Spleen (tissue), 11 donors: ENCODE measurements at regions not wholly inside any gene's neighbourhood (a gene's known extent, or its start where the extent isn't known, plus 50 kb on each side); places are given as distances from the start of the nearest gene placed in this dataset.

Source experiments
- DNase-seq: peaks from one replicate; pipeline ENCODE4 v3.0.0-alpha.2; 2020
- H3K27ac ChIP-seq, 8 donors: fragments of 200-600 bp; sonication (generic) in 7 of 8; 1 replicate in 4 of 8; 2 replicates in 4 of 8; pipeline versions ENCODE4 v1.5.0 to v1.8.0; 2016 to 2021; ENCODE audit warnings: inconsistent platforms in 4 of 8, mild to moderate bottlenecking in 4 of 8, moderate library complexity in 1 of 8
- H3K27me3 ChIP-seq, 7 donors: fragments of 200-600 bp; sonication (generic) in 6 of 7; replicated peaks in 1 of 7; 1 replicate in 4 of 7; 2 replicates in 3 of 7; pipeline versions ENCODE4 v1.5.0 to v1.8.0; 2016 to 2021; ENCODE audit warnings: inconsistent platforms in 3 of 7, mild to moderate bottlenecking in 1 of 7
- H3K36me3 ChIP-seq, 6 donors: fragments of 200-600 bp; sonication (generic) in 5 of 6; 1 replicate in 4 of 6; 2 replicates in 2 of 6; pipeline versions ENCODE4 v1.5.0 to v1.8.0; 2016 to 2021; ENCODE audit warnings: inconsistent platforms in 2 of 6
- H3K4me1 ChIP-seq, 6 donors: fragments of 200-600 bp; sonication (generic) in 5 of 6; 1 replicate in 3 of 6; 2 replicates in 3 of 6; pipeline versions ENCODE4 v1.5.0 to v1.8.0; 2016 to 2021; ENCODE audit warnings: inconsistent platforms in 3 of 6
- H3K4me3 ChIP-seq, 8 donors: fragments of 200-600 bp; sonication (generic) in 7 of 8; 1 replicate in 4 of 8; 2 replicates in 4 of 8; pipeline versions ENCODE4 v1.5.0 to v1.8.0; 2016 to 2021; ENCODE audit warnings: inconsistent platforms in 4 of 8, mild to moderate bottlenecking in 4 of 8, moderate library complexity in 2 of 8
- H3K9me3 ChIP-seq, 8 donors: fragments of 200-600 bp; sonication (generic) in 7 of 8; 1 replicate in 4 of 8; 2 replicates in 4 of 8; pipeline versions ENCODE4 v1.5.0 to v1.8.0; 2016 to 2021; ENCODE audit warnings: inconsistent platforms in 4 of 8
- CTCF ChIP-seq, 11 experiments: fragments of 200-600 bp in 7 of 11; fragments of 450-650 bp in 4 of 11; sonication (generic) in 4 of 11; IDR thresholded peaks in 8 of 11; conservative IDR thresholded peaks in 3 of 11; 1 replicate in 7 of 11; 2 replicates in 4 of 11; pipeline versions ENCODE4 v1.4.0 to v1.8.0; 2016 to 2021; ENCODE audit warnings: antibody characterized with exemption in 11 of 11, inconsistent platforms in 4 of 11, mild to moderate bottlenecking in 1 of 11
- POLR2A ChIP-seq, 3 donors: fragments of 450-650 bp; IDR thresholded peaks; one replicate each; pipeline ENCODE4 v1.5.1; 2017; ENCODE audit warnings: antibody characterized with exemption in 3 of 3, mild to moderate bottlenecking in 1 of 3
- POLR2AphosphoS5 ChIP-seq, 3 donors: sonication (generic); formaldehyde crosslinking; IDR thresholded peaks; one replicate each; pipeline ENCODE4 v1.5.1; 2017; ENCODE audit warnings: antibody characterized with exemption in 3 of 3
- WGBS, 5 donors: extraction: QIAGEN DNeasy Blood & Tissue Kit in 3 of 5; methylation state at CpG; one replicate each; pipeline versions ENCODE4 v1.1.5 to v1.1.7; 2013 to 2018; 5-methylcytosine and 5-hydroxymethylcytosine counted together
- intact Hi-C: fragments of 100-400 bp; cut with DNase I; formaldehyde crosslinking; loops from one replicate; pipeline ENCODE4 v1.15.0; 2023; ENCODE audit warnings: low total_unique reads
- donor health status: healthy with polysubstance abuse.
- donor health status: DM: no; HTN: no; CAD: no; lungs with moderate emphysema.
- donor health status: DM: no; HTN: no; CAD: no.
- donor health status: Bipolar disorder and iron deficiency.
- donor health status: healthy.
- donor health status: DM: no; HTN: no; CAD: no.
- donor health status: DM: yes; HTN: yes; CAD: no.

DNA sequence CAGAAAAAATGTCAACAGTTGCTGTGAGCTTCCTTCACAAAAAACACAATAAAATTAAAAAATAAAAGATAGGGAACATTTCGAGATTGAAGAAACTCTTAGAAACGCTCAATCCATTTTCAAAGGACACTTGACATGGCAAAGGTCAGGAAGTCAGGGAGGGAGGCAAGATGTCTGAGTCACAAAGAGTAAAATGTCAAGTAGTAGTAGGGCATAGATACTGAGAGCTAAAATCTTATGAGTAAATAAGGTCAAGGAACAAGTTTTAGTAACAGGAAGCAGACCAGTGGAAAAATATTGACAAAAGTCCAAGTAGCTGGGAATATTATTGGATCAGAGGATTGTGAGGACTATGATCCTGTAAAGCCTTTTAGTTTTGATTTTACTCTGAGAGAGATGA is 495.6 kb downstream of the TMX3 start:
- Histone ChIP-seq H3K9me3 (no peaks in the 10 kb centered on the region), H3K4me1 (no peaks in the 10 kb centered on the region), H3K27ac (peak overlapping the region in 1 of 8 donors; percentile 37), H3K36me3 (no peaks in the 10 kb centered on the region), H3K27me3 (no peaks in the 10 kb centered on the region), H3K4me3 (no peak overlapping the region)
- DNase-seq: no peak
- intact Hi-C loops: no loop called here
- 49 to 70% (median 65%) methylated on average over 2 of the region's 2 CpGs for WGBS, 5 donors
- no peak for TF ChIP-seq POLR2A (IDR thresholded peaks at IDR 0.05)
- TF ChIP-seq POLR2AphosphoS5 (IDR thresholded peaks at IDR 0.05): peak in 1 of 3 donors; percentile 28

DNA sequence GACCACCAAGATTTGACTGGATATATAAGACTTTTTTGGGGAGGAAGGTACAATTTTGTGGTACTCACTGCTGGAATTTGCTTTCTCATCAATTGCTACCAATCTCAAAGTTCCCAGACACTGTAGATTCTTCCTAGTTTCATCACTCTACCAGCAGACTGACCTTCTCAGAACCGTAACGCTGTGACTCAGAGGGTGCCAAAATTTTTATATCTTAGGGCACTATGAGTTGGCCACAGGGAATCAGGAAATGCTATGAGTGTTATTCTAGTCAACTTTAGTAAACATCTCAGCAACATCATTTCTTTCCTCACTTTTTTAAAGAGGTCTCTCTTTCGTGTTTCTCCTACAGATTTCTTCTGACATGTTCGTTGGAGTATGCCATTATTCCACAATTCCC is 499.0 kb downstream of the TMX3 start:
- no peaks in the 10 kb centered on the region for H3K27me3 ChIP-seq
- no peak overlapping the region for H3K4me3 ChIP-seq
- DNase-seq: no peak
- intact Hi-C loops: no loop called here
- no peak overlapping the region for H3K27ac ChIP-seq
- WGBS, 5 donors: 80 to 91% (median 86%) methylated on average over 4 of the region's 4 CpGs
- H3K4me1 ChIP-seq: no peaks in the 10 kb centered on the region
- H3K9me3 ChIP-seq: no peaks in the 10 kb centered on the region
- H3K36me3 ChIP-seq: no peaks in the 10 kb centered on the region
- TF ChIP-seq POLR2A (IDR thresholded peaks at IDR 0.05): no peak
- no peak for TF ChIP-seq CTCF (IDR thresholded peaks at IDR 0.05 in 8 of 11, conservative IDR thresholded peaks at IDR 0.05 in 3 of 11)
- no peak for TF ChIP-seq POLR2AphosphoS5 (IDR thresholded peaks at IDR 0.05)

DNA sequence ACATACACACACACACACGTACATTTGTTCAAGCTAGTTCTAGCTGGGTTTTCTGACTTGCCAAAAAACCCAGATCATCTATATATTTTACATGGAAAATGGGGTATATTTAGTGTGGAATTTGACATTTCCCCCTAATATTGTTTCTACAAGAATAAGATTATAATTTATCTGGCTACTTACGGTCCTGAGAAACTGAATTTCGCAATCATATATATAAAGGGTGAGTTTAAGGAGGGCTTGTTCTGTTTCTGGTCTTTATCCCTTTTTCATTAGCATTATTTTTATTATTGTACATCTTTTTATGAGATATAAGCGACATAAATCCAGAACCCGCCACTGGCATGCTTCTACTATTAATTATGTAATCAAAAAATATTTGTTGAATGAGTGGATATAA is 528.9 kb downstream of the TMX3 start:
- no peaks in the 10 kb centered on the region for H3K27me3 ChIP-seq
- intact Hi-C loops: no loop called here
- H3K4me3 ChIP-seq: no peak overlapping the region
- no peak overlapping the region for H3K27ac ChIP-seq
- WGBS, 5 donors: 74 to 88% (median 78%) methylated on average over 5 of the region's 5 CpGs
- no peak for DNase-seq
- no peaks in the 10 kb centered on the region for H3K4me1 ChIP-seq
- H3K9me3 ChIP-seq: peaks cover 0 to 8% (median 0%) of the 10 kb centered on the region in 8 donors
- TF ChIP-seq POLR2AphosphoS5 (IDR thresholded peaks at IDR 0.05): no peak
- TF ChIP-seq CTCF (IDR thresholded peaks at IDR 0.05 in 8 of 11, conservative IDR thresholded peaks at IDR 0.05 in 3 of 11): no peak
- TF ChIP-seq POLR2A (IDR thresholded peaks at IDR 0.05): no peak
- H3K36me3 ChIP-seq: no peaks in the 10 kb centered on the region

GRCh38 chr18:68181956-68182355 is 533.0 kb downstream of the TMX3 start:
- intact Hi-C loops: no loop called here
- Histone ChIP-seq H3K36me3 (no peaks in the 10 kb centered on the region), H3K4me3 (no peak overlapping the region), H3K4me1 (no peaks in the 10 kb centered on the region), H3K27me3 (no peaks in the 10 kb centered on the region), H3K27ac (no peak overlapping the region), H3K9me3 (peaks cover 0 to 8% (median 0%) of the 10 kb centered on the region in 8 donors)
- TF ChIP-seq POLR2A (IDR thresholded peaks at IDR 0.05) (no peak), POLR2AphosphoS5 (IDR thresholded peaks at IDR 0.05) (no peak), CTCF (IDR thresholded peaks at IDR 0.05 in 8 of 11, conservative IDR thresholded peaks at IDR 0.05 in 3 of 11) (no peak)
- DNase-seq: no peak
- 48 to 81% (median 77%) methylated on average over 2 of the region's 2 CpGs for WGBS, 5 donors

DNA sequence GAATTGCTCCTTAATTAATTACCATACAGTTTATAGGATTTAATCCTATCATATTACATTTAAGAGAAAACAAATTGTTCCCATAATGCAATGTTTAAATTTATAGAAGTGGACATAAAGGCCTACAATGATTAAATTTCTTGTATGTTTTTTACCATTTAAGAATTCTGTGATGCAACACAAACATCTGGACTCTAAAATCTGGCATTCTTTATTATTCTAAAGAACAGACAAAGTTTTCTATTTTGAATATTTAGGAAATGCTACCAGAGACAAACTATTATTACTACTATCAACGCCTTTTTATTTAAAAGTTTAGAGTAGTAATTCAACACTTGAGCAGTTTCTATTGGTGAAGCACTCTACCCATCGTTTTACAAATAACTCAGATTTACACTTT is 535.1 kb downstream of the TMX3 start:
- Histone ChIP-seq H3K9me3 (peaks cover 0 to 8% (median 0%) of the 10 kb centered on the region in 8 donors), H3K27ac (no peak overlapping the region), H3K36me3 (no peaks in the 10 kb centered on the region), H3K4me1 (no peaks in the 10 kb centered on the region), H3K27me3 (no peaks in the 10 kb centered on the region), H3K4me3 (no peak overlapping the region)
- intact Hi-C loops: no loop called here
- no peak for TF ChIP-seq CTCF (IDR thresholded peaks at IDR 0.05 in 8 of 11, conservative IDR thresholded peaks at IDR 0.05 in 3 of 11)
- TF ChIP-seq POLR2A (IDR thresholded peaks at IDR 0.05): no peak
- no peak for TF ChIP-seq POLR2AphosphoS5 (IDR thresholded peaks at IDR 0.05)
- DNase-seq: no peak
- WGBS, 5 donors: 81 to 89% (median 83%) methylated on average over 2 of the region's 2 CpGs
